Transverse colon (tissue), 4 donors: ENCODE measurements at regions not wholly inside any gene's neighbourhood (a gene's known extent, or its start where the extent isn't known, plus 50 kb on each side); places are given as distances from the start of the nearest gene placed in this dataset.

Experiments used
- CTCF ChIP-seq, 5 experiments: fragments of 200-600 bp in 3 of 5; fragments of 450-650 bp in 2 of 5; sonication (generic) in 3 of 5; IDR thresholded peaks; 1 replicate in 2 of 5; 2 replicates in 3 of 5; pipeline ENCODE4 v1.5.1; 2016 to 2017; ENCODE audit warnings: antibody characterized with exemption in 5 of 5, inconsistent platforms in 3 of 5, mild to moderate bottlenecking in 2 of 5, moderate library complexity in 1 of 5
- POLR2A ChIP-seq: fragments of 450-650 bp; IDR thresholded peaks from one replicate; pipeline ENCODE4 v1.6.1; 2016; ENCODE audit warnings: antibody characterized with exemption, mild to moderate bottlenecking, moderate library complexity
- POLR2AphosphoS5 ChIP-seq, 3 donors: sonication (generic); formaldehyde crosslinking; IDR thresholded peaks; one replicate each; pipeline ENCODE4 v1.6.1; 2016; ENCODE audit warnings: antibody characterized with exemption in 3 of 3

- TF ChIP-seq POLR2AphosphoS5 (IDR thresholded peaks at IDR 0.05) (no peak), CTCF (IDR thresholded peaks at IDR 0.05) (no peak), POLR2A (no peak)
Observed at GRCh38 chr6:15969236-15969778, 159.6 kb upstream of the MYLIP start.
